Upper lobe of left lung (tissue), 4 donors: ENCODE measurements at regions not wholly inside any gene's neighbourhood (a gene's known extent, or its start where the extent isn't known, plus 50 kb on each side); places are given as distances from the start of the nearest gene placed in this dataset.

Experiments
- EP300 ChIP-seq, 4 donors: sonication (generic); formaldehyde crosslinking; IDR thresholded peaks; one replicate each; pipeline ENCODE4 v1.5.1; 2017; ENCODE audit warnings: antibody characterized with exemption in 4 of 4, control low read depth in 2 of 4
- POLR2A ChIP-seq, 4 donors: fragments of 450-650 bp; IDR thresholded peaks; one replicate each; pipeline ENCODE4 v1.5.1; 2016 to 2017; ENCODE audit warnings: antibody characterized with exemption in 4 of 4, mild to moderate bottlenecking in 2 of 4
- POLR2AphosphoS5 ChIP-seq, 2 donors: sonication (generic); formaldehyde crosslinking; IDR thresholded peaks; one replicate each; pipeline ENCODE4 v1.5.1; 2017; ENCODE audit warnings: antibody characterized with exemption in 2 of 2
- TF ChIP-seq, protein P1 (sequence below), 6 experiments: fragments of 450-650 bp in 4 of 6; fragments of 200-600 bp in 2 of 6; sonication (generic) in 2 of 6; IDR thresholded peaks; one replicate each; pipeline ENCODE4 v1.5.1; 2016 to 2019; ENCODE audit warnings: antibody characterized with exemption in 6 of 6

DNA sequence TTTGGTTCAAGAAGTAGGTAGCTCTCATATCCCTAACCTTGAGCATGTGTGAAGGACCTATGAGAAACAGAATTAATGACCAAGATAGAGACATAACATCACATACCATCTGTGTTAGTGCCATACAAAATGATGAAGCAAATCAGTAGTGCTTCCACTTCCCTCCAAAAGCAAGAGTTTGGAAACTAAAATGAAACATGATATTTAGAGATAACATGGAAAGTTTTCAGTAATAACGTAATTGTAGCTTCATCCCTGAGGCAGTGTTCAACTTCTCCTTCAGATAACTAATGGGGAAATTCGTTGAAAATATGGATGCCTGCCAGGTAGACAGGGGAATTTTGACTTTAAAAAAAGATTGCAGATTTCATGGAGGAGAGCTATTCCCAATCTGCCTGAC is 248.4 kb upstream of the IRAK1BP1 start:
- TF ChIP-seq POLR2A (IDR thresholded peaks at IDR 0.05) (no peak), EP300 (IDR thresholded peaks at IDR 0.05) (no peak), POLR2AphosphoS5 (IDR thresholded peaks at IDR 0.05) (no peak)
- TF ChIP-seq, protein P1, sequence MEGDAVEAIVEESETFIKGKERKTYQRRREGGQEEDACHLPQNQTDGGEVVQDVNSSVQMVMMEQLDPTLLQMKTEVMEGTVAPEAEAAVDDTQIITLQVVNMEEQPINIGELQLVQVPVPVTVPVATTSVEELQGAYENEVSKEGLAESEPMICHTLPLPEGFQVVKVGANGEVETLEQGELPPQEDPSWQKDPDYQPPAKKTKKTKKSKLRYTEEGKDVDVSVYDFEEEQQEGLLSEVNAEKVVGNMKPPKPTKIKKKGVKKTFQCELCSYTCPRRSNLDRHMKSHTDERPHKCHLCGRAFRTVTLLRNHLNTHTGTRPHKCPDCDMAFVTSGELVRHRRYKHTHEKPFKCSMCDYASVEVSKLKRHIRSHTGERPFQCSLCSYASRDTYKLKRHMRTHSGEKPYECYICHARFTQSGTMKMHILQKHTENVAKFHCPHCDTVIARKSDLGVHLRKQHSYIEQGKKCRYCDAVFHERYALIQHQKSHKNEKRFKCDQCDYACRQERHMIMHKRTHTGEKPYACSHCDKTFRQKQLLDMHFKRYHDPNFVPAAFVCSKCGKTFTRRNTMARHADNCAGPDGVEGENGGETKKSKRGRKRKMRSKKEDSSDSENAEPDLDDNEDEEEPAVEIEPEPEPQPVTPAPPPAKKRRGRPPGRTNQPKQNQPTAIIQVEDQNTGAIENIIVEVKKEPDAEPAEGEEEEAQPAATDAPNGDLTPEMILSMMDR (IDR thresholded peaks at IDR 0.05) = no peak
